ENCODE measurements at regions not wholly inside any gene's neighbourhood (a gene's known extent, or its start where the extent isn't known, plus 50 kb on each side); places are given as distances from the start of the nearest gene placed in this dataset.
"Not testable (repeated sequence)": the region's sequence is repeated elsewhere in the genome, so short reads cannot be mapped to it uniquely, and the experiment has no call there.

DNA sequence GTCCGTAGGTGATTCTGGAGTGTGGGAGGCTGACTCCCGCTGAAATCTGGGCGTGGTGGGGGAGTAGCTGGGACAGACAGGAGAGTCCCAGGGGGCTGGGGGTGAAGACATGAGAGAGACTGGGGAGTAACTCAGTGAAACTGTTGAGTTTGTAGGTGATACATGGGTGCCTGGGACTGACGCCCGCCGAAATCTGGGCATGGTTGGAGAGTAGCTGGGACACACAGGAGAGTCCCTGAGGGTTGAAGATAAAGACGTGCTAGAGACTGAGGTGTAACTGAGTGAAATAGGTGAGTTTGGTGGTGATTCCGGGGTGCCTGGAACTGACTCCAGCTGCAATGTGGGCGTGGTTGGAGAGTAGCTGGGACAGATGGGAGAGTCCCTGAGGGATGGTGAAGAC is 299.8 kb downstream of the CWH43 start:
- TF ChIP-seq, protein P1, sequence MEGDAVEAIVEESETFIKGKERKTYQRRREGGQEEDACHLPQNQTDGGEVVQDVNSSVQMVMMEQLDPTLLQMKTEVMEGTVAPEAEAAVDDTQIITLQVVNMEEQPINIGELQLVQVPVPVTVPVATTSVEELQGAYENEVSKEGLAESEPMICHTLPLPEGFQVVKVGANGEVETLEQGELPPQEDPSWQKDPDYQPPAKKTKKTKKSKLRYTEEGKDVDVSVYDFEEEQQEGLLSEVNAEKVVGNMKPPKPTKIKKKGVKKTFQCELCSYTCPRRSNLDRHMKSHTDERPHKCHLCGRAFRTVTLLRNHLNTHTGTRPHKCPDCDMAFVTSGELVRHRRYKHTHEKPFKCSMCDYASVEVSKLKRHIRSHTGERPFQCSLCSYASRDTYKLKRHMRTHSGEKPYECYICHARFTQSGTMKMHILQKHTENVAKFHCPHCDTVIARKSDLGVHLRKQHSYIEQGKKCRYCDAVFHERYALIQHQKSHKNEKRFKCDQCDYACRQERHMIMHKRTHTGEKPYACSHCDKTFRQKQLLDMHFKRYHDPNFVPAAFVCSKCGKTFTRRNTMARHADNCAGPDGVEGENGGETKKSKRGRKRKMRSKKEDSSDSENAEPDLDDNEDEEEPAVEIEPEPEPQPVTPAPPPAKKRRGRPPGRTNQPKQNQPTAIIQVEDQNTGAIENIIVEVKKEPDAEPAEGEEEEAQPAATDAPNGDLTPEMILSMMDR (IDR thresholded peaks at IDR 0.05), result not testable (repeated sequence)
- TF ChIP-seq POLR2A (IDR thresholded peaks at IDR 0.05), result not testable (repeated sequence)
